Lung (tissue), 11 donors: ENCODE measurements at regions not wholly inside any gene's neighbourhood (a gene's known extent, or its start where the extent isn't known, plus 50 kb on each side); places are given as distances from the start of the nearest gene placed in this dataset.

Source experiments
- ATAC-seq: fragments of 200-7000 bp; cut with Tn5 transposase; one replicate; pipeline ENCODE4 v1.9.1; 2020; ENCODE audit warnings: moderate number of reproducible peaks; ENCODE audit not compliant: insufficient read depth, low FRiP score
- DNase-seq, 3 donors: peaks; one replicate each; pipeline ENCODE4 v3.0.0-alpha.2; 2013 to 2017
- H3K27ac ChIP-seq, 2 donors: one replicate each; pipeline ENCODE4 v1.5.1; 2013; ENCODE audit warnings: mild to moderate bottlenecking in 2 of 2, moderate library complexity in 2 of 2, control low read depth in 1 of 2, inconsistent platforms in 1 of 2, low read depth in 1 of 2, low read length in 1 of 2
- H3K27me3 ChIP-seq, 3 donors: one replicate each; pipeline ENCODE4 v1.5.1; 2013; ENCODE audit warnings: low read length in 2 of 3; ENCODE audit not compliant: control insufficient read depth in 3 of 3, insufficient read depth in 3 of 3
- H3K36me3 ChIP-seq, 4 donors: one replicate each; pipeline ENCODE4 v1.5.1; 2013; ENCODE audit warnings: low read length in 4 of 4, mild to moderate bottlenecking in 1 of 4, moderate library complexity in 1 of 4; ENCODE audit not compliant: control insufficient read depth in 4 of 4, insufficient read depth in 4 of 4
- H3K4me1 ChIP-seq, 5 donors: one replicate each; pipeline ENCODE4 v1.5.1; 2013; ENCODE audit warnings: low read length in 5 of 5, mild to moderate bottlenecking in 2 of 5, moderate library complexity in 1 of 5; ENCODE audit not compliant: control insufficient read depth in 5 of 5, insufficient read depth in 5 of 5
- H3K4me3 ChIP-seq: one replicate; pipeline ENCODE4 v1.5.1; 2013; ENCODE audit warnings: mild to moderate bottlenecking, control low read depth, moderate library complexity
- H3K9ac ChIP-seq, 2 donors: one replicate each; pipeline ENCODE4 v1.5.1; 2013; ENCODE audit warnings: low read length in 2 of 2, control low read depth in 1 of 2; ENCODE audit not compliant: insufficient read depth in 1 of 2
- H3K9me3 ChIP-seq, 4 donors: one replicate each; pipeline ENCODE4 v1.5.1; 2013; ENCODE audit warnings: low read length in 3 of 4, mild to moderate bottlenecking in 1 of 4, moderate library complexity in 1 of 4; ENCODE audit not compliant: control insufficient read depth in 4 of 4, insufficient read depth in 3 of 4
- WGBS, 2 donors: extraction: QIAGEN DNeasy Blood & Tissue Kit; methylation state at CpG; one replicate each; pipeline ENCODE4 v1.1.7; 2013; 5-methylcytosine and 5-hydroxymethylcytosine counted together
- TF ChIP-seq, protein P1 (sequence below): IDR thresholded peaks from 2 replicates; pipeline ENCODE4 v1.5.1; 2012; ENCODE audit warnings: mild to moderate bottlenecking; ENCODE audit errors: control extremely low read depth, extremely low read depth
- donor health status: control.
- donor health status: control.
- donor health status: Bipolar disorder and iron deficiency.
- donor health status: healthy.
- donor health status: DM: yes; HTN: yes; CAD: no.

DNA sequence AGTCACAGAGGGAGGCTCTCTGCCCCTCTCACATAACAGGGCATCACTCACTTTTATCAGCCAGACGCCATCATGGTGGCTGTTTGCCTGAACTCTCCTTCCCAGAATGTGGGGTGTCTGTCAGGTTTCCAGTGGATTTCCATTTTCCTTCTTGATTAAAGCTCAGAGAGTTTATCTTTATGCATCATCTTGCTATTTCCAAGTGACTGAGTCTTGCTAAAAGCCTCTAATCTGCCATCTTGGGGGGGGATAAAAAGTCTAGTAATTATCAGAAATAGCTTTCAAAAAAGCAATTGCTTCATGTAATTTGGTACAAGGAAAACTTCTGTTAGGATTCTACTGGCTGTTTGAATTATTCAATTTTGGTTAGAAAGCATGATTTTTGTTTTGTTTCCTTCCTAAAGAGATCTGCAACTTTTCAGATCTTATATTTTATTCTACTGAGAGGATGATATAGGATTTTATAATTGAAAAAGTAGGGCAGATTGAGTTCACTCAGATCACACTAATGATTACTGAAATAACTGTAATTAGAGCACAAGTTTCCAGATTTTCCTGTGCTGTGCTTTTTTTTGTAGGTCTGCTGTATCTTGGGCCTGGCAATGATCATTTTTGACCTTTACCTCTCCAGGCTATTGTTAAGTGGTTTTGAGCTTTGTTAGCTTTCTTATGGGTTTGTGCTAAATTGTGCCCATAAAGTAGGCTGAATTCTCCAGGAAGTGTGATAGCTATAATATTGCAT is 661.5 kb downstream of the TLE4 start:
- no peak overlapping the region for H3K4me3 ChIP-seq
- peaks cover 0 to 14% (median 0%) of the 10 kb centered on the region in 4 donors for H3K9me3 ChIP-seq
- 86 to 100% methylated on average over 1 of the region's 1 CpG for WGBS, 2 donors
- no peaks in the 10 kb centered on the region for H3K27me3 ChIP-seq
- DNase-seq (no peak), ATAC-seq (no peak)
- no peaks in the 10 kb centered on the region for H3K36me3 ChIP-seq
- TF ChIP-seq, protein P1, sequence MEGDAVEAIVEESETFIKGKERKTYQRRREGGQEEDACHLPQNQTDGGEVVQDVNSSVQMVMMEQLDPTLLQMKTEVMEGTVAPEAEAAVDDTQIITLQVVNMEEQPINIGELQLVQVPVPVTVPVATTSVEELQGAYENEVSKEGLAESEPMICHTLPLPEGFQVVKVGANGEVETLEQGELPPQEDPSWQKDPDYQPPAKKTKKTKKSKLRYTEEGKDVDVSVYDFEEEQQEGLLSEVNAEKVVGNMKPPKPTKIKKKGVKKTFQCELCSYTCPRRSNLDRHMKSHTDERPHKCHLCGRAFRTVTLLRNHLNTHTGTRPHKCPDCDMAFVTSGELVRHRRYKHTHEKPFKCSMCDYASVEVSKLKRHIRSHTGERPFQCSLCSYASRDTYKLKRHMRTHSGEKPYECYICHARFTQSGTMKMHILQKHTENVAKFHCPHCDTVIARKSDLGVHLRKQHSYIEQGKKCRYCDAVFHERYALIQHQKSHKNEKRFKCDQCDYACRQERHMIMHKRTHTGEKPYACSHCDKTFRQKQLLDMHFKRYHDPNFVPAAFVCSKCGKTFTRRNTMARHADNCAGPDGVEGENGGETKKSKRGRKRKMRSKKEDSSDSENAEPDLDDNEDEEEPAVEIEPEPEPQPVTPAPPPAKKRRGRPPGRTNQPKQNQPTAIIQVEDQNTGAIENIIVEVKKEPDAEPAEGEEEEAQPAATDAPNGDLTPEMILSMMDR = no peak
- no peak overlapping the region for H3K9ac ChIP-seq
- no peaks in the 10 kb centered on the region for H3K4me1 ChIP-seq
- no peak overlapping the region for H3K27ac ChIP-seq

DNA sequence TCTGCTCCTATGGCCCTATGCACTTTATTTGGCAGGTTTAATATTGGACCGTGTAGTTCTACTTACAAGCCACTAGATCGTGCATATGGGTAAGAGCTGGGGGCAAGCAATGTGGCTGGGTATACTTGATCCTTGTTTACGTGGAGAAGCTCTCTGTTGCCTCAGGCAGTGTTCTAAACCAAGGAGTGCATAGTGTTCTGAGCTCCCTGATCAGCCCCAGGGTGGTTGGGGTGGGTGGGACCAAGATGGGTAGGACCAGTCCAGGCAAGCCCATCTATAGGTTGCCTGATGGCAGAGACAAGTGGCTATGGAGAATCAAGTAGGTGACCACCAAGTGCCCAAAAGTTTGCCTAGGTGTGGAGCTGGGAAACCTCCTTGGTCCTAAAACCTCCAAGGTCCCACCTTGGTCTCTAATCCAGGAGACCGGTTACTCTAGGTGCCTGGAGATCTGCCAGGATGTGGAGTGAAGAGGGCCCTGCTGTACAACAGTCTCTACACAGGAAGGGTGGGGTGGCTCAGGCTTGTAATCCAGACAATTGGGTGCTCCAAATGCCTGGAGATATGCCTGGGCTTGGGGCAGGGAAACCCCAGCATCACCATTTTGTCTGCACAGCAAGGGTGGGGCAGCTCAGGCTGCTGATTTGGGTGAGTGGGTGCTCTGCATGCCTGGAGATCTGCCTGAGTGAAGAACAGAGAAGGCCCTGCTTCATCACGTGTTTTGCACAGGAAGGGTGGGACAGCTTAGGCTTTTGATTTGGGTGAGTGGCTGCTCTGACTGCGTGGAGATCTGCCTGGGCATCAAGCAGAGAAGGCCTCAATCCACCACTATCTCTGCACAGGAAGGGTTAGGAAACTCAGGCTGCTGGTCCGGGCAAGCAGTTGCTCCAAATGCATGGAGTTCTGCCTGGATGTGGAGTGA is 659.8 kb downstream of the TLE4 start:
- Histone ChIP-seq H3K27ac (no peak overlapping the region), H3K27me3 (no peaks in the 10 kb centered on the region), H3K4me1 (no peaks in the 10 kb centered on the region), H3K4me3 (no peak overlapping the region), H3K9me3 (peaks cover 0 to 12% (median 0%) of the 10 kb centered on the region in 4 donors), H3K9ac (no peak overlapping the region), H3K36me3 (no peaks in the 10 kb centered on the region)
- DNase-seq = no peak
- WGBS, 2 donors = 79 to 90% methylated on average over 7 of the region's 7 CpGs
- no peak for ATAC-seq
- TF ChIP-seq, protein P1 = no peak

DNA sequence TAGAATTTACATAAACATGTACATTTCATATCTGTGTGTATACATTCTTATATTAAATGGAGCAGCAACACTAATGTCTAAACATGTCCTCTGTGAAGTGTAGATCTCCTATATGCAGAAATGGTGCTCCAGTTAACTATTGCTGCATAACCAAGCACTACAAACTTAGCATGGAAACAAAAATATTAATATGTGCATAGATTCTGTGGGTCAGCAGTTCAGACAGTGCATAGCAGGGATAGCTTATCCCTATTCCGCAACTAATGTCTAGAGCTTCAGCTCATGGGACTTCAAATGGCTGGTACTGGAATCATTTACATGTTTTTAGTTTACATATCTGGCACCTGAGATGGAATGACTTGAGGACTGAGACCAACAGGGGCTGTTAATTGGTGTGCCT is 652.1 kb downstream of the TLE4 start:
- WGBS, 2 donors = 93 to 100% methylated on average over 1 of the region's 1 CpG
- Histone ChIP-seq H3K9me3 (no peaks in the 10 kb centered on the region), H3K4me3 (no peak overlapping the region), H3K9ac (no peak overlapping the region), H3K27ac (no peak overlapping the region), H3K36me3 (no peaks in the 10 kb centered on the region), H3K4me1 (no peaks in the 10 kb centered on the region), H3K27me3 (no peaks in the 10 kb centered on the region)
- TF ChIP-seq, protein P1 = no peak
- ATAC-seq = no peak
- no peak for DNase-seq
